ENCODE measurements at regions not wholly inside any gene's neighbourhood (a gene's known extent, or its start where the extent isn't known, plus 50 kb on each side); places are given as distances from the start of the nearest gene placed in this dataset.

DNA sequence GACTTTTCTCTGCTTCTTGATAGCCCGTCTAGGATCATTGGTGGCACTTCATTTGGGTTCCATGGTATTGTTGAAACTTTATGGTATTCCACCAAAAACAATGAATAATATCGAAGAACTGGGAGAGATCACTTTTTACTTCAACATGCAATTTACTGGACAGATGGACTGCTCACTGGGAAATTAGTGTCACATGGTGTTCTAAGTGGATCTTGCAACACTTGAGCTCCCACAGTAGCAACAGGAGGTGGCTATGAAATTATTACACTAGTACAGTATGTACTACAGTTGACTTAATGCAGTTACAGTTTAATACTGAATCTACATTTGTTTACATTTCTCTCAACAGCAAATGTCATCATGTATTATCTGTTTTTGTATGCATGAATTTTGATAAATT lies 997.3 kb downstream of the REEP3 start:
- TF ChIP-seq, protein P1, sequence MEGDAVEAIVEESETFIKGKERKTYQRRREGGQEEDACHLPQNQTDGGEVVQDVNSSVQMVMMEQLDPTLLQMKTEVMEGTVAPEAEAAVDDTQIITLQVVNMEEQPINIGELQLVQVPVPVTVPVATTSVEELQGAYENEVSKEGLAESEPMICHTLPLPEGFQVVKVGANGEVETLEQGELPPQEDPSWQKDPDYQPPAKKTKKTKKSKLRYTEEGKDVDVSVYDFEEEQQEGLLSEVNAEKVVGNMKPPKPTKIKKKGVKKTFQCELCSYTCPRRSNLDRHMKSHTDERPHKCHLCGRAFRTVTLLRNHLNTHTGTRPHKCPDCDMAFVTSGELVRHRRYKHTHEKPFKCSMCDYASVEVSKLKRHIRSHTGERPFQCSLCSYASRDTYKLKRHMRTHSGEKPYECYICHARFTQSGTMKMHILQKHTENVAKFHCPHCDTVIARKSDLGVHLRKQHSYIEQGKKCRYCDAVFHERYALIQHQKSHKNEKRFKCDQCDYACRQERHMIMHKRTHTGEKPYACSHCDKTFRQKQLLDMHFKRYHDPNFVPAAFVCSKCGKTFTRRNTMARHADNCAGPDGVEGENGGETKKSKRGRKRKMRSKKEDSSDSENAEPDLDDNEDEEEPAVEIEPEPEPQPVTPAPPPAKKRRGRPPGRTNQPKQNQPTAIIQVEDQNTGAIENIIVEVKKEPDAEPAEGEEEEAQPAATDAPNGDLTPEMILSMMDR (conservative IDR thresholded peaks at IDR 0.05; ENCODE audit: low read depth) = no peak
- ChIA-PET POLR2A (ENCODE audit: low non-redundant PET) (no interaction called here), CTCF (no interaction called here)
- no peak overlapping the region for H3K27ac ChIP-seq
- DNase-seq (ENCODE audit: low spot score) = no peak

DNA sequence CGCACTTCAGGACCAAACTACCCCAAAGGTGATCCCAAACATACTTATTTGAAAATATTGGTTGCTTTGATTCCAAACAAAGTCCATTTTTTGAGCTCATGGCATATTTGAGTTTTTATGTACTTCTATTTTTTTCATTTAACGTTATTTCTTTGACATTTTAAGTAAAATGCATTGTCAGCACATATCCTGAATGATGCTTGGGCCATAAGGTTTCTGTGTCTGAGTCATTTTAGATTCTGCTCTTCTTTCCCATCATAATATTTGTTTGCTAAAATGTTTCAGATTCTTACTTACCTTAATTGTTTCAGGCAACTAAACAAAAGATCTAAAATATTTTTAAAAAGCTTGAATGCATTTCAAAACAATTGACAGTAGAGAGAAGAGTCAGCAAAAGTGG lies 998.2 kb downstream of the REEP3 start:
- TF ChIP-seq, protein P1 (conservative IDR thresholded peaks at IDR 0.05; ENCODE audit: low read depth) = no peak
- ChIA-PET CTCF (interaction anchor here (0.9 kb wide), 1 partner anchor 19 kb away, joined by 3 read pairs; no protein-coding TSS in a partner anchor), POLR2A (ENCODE audit: low non-redundant PET) (no interaction called here)
- no peak overlapping the region for H3K27ac ChIP-seq
- no peak for DNase-seq (ENCODE audit: low spot score)

DNA sequence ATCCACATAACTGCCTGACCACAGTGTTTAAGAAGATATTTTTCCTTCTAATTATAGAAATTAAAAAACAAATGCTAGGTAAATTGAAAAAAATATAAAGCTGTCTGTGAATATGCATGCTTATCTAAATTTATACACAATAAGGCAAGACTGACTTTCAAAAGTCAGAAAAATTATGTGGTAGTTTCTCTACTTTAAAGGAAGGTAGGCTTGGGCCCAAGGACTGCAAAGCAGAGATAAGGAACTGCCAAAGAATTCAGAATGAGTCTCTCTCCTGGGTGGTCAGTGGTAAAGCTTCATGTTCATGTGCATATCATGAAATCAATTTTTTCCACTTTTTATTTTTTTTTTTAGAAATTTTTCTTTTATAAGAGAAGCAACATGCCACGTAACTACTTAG lies 998.6 kb downstream of the REEP3 start:
- POLR2A ChIA-PET (ENCODE audit: low non-redundant PET) = no interaction called here
- no peak for DNase-seq (ENCODE audit: low spot score)
- TF ChIP-seq, protein P1 (conservative IDR thresholded peaks at IDR 0.05; ENCODE audit: low read depth) = no peak
- CTCF ChIA-PET = interaction anchor here (0.9 kb wide), 1 partner anchor 19 kb away, joined by 3 read pairs; no protein-coding TSS in a partner anchor
- H3K27ac ChIP-seq = no peak overlapping the region

DNA sequence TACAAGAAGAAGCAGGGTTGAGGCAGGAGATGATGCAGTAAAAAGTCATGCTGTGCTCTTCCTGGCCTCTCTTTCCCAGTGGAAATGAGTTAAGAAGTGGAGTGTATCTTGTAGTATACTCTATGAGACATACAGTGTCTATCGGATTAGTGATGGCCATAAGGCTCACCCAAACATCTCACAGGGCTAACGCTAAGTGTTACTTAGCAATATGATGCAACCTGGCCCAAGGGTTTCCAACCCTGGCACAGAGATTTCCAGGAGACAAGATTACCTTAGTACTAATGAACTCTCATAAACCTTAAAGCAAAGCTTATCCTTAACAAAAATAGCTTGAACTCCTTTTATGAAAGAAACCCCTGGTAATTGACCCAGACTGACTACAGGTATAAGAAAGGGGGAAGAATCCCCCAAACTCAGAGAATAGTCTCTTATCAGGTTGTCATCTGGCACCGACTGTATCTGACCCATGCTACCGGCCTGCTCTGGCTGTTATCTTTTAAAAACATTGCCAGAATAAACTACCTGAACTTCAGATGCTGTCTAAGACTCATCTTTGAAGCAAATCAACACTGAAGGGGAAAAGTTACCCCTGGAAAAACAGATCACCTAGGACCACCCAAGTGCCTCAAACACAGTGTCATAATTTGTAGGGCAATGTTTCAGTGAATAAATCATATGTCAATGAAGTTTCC lies 1002.0 kb downstream of the REEP3 start:
- TF ChIP-seq, protein P1 (conservative IDR thresholded peaks at IDR 0.05; ENCODE audit: low read depth) = no peak
- POLR2A ChIA-PET (ENCODE audit: low non-redundant PET) = no interaction called here
- DNase-seq (ENCODE audit: low spot score) = no peak
- CTCF ChIA-PET = no interaction called here
- no peak overlapping the region for H3K27ac ChIP-seq

DNA sequence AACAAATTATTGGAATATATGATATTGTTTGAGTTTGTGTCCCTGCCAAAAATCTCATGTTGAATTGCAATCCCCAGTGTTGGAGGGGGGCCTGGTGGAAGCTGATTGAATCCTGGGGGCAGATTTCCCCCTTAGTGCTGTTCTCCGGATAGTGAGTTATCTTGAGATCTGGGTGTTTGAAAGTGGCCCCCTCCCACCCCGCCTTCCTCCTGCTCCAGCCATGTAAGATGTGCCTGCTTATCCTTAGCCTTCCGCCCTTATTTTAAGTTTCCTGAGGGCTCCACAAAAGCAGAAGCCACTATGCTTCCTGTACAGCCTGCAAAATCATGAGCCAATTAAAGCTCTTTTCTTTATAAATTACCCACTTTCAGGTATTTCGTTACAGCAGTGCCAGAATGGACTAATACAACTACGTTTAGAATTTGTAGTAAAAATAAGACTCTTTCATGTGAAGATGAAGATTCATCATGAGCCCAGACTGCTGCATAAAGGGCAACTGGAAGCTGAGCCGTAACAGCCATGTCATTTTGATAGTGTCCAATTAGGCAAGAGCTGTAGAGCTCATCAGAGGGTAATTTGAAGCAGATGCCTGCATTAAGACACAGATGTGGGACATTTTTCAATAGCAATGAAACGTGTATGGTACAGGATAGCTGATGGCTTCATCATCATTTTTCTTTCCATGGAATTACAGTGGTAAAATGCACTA lies 1007.2 kb downstream of the REEP3 start:
- no peak for DNase-seq (ENCODE audit: low spot score)
- H3K27ac ChIP-seq = no peak overlapping the region
- ChIA-PET CTCF (interaction anchor here (0.6 kb wide), 1 partner anchor 304 kb away, joined by 3 read pairs; no protein-coding TSS in a partner anchor), POLR2A (ENCODE audit: low non-redundant PET) (no interaction called here)
- TF ChIP-seq, protein P1 (conservative IDR thresholded peaks at IDR 0.05; ENCODE audit: low read depth) = no peak

DNA sequence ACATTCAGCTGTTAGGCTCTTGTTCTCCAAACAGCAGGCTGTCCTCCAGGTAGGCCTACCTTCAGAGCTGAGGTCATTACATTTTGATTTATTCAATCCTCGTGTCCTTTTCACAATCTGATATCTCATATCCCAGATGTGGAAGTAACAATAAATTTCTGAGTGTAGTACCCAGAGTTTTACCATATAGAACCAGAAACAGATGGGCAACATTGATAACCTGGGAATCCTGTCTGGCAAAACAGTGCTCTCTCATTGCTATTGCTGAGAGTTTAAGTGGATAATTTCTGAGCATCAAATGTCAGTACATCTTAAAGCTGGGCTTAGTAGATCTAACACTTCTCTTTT lies 1007.8 kb downstream of the REEP3 start:
- POLR2A ChIA-PET (ENCODE audit: low non-redundant PET) = no interaction called here

More for the DNA sequence above, 1007.8 kb downstream of the REEP3 start:
- DNase-seq (ENCODE audit: low spot score) = no peak
- CTCF ChIA-PET = interaction anchor here (0.7 kb wide), 1 partner anchor 657 kb away, joined by 3 read pairs; no protein-coding TSS in a partner anchor
- H3K27ac ChIP-seq = no peak overlapping the region
- TF ChIP-seq, protein P1 (conservative IDR thresholded peaks at IDR 0.05; ENCODE audit: low read depth) = no peak

Measured in RWPE1 (cell line).